ENCODE measurements at regions not wholly inside any gene's neighbourhood (a gene's known extent, or its start where the extent isn't known, plus 50 kb on each side); places are given as distances from the start of the nearest gene placed in this dataset.
A peak's percentile ranks its signal among the peaks of the same experiment; 100 is the strongest.

- TF ChIP-seq GATA2 (IDR thresholded peaks at IDR 0.05; ENCODE audit: low read depth, low read length), result no peak
Measured at GRCh38 chr21:25387665-25388064, 219.6 kb downstream of the MRPL39 start.

DNA sequence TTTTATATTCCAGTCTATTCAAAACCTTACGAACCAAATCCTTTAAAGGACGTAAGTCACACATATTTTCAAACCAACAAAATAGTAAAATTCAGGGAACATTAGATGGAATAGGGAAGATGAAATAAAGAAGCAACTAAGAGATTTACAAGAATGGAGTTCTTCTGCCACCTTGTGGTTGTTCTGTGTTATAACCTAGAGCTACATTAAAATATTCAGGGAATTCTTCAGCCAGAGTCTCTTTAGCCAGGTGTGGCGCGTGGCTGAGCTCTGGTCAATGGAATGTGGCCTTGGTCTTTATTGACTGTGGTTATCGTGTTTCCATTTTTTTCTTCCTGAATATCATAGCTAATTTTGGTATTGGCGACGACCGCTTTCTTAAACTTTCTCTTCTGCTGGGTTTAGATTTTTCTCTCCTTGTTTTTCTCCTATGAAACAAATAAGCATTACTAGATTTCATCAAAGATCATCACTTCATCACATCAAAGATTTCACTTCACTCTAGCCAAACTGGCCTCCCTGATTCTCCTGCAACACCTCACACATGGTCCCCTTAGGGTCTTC, 221.3 kb downstream of the MRPL39 start:
- no peak for TF ChIP-seq GATA3 (IDR thresholded peaks at IDR 0.05; ENCODE audit: low read depth, low read length)
- TF ChIP-seq GATA2 (IDR thresholded peaks at IDR 0.05; ENCODE audit: low read depth, low read length), result no peak

- TF ChIP-seq GATA3 (IDR thresholded peaks at IDR 0.05; ENCODE audit: low read depth, low read length) (no peak), GATA2 (IDR thresholded peaks at IDR 0.05; ENCODE audit: low read depth, low read length) (no peak)
Measured at GRCh38 chr21:25385341-25385740, 221.9 kb downstream of the MRPL39 start.

DNA sequence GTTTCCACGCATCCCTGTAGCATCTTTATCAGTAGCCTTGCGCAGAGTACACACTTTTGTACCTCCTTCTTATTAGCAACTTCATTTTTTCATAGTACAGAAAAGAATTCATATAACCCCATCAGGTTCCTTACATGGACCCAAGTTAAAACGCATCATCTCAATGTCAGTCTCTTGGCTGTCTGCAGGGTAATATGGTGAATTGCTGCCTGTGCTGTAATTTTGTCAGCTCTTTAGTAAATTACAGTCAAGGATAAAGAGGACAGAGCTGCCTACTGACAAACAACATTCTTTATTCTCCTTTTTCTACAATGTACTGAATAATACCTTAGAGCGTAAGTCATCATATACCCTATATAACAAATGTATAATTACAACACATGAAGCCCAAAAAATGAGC, 222.5 kb downstream of the MRPL39 start:
- TF ChIP-seq GATA3 (IDR thresholded peaks at IDR 0.05; ENCODE audit: low read depth, low read length) (no peak), GATA2 (IDR thresholded peaks at IDR 0.05; ENCODE audit: low read depth, low read length) (no peak)

- TF ChIP-seq GATA2 (IDR thresholded peaks at IDR 0.05; ENCODE audit: low read depth, low read length), result no peak
- no peak for TF ChIP-seq GATA3 (IDR thresholded peaks at IDR 0.05; ENCODE audit: low read depth, low read length)
Measured at GRCh38 chr21:25383545-25383944, 223.7 kb downstream of the MRPL39 start.

DNA sequence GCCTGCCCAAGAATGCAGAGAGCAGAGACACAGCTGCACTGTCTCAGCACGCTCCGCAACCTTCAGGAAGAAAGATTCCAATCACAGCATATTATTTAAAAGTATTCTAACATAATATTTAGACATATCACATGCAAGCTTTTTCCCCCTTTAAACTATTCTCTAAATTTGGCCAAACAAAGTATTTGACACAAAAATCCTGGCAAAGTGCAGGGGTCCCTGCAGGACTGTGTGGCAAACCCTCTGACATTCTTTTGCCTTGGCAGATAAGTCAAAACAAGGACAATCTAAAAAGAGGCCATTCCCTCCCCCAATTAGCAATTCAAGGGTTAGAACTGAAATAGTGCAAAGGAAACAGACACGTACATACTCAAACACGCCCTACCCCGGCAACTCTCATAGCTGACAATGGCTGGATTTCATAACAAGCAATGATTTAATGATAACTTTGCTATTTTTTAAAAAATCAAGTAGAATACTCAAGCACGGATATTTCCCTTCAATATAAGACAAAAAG, 225.3 kb downstream of the MRPL39 start:
- TF ChIP-seq GATA3 (IDR thresholded peaks at IDR 0.05; ENCODE audit: low read depth, low read length) (no peak), GATA2 (IDR thresholded peaks at IDR 0.05; ENCODE audit: low read depth, low read length) (no peak)

GRCh38 chr21:25375675-25376074, 231.6 kb downstream of the MRPL39 start:
- TF ChIP-seq GATA2 (IDR thresholded peaks at IDR 0.05; ENCODE audit: low read depth, low read length) (no peak), GATA3 (IDR thresholded peaks at IDR 0.05; ENCODE audit: low read depth, low read length) (no peak)

DNA sequence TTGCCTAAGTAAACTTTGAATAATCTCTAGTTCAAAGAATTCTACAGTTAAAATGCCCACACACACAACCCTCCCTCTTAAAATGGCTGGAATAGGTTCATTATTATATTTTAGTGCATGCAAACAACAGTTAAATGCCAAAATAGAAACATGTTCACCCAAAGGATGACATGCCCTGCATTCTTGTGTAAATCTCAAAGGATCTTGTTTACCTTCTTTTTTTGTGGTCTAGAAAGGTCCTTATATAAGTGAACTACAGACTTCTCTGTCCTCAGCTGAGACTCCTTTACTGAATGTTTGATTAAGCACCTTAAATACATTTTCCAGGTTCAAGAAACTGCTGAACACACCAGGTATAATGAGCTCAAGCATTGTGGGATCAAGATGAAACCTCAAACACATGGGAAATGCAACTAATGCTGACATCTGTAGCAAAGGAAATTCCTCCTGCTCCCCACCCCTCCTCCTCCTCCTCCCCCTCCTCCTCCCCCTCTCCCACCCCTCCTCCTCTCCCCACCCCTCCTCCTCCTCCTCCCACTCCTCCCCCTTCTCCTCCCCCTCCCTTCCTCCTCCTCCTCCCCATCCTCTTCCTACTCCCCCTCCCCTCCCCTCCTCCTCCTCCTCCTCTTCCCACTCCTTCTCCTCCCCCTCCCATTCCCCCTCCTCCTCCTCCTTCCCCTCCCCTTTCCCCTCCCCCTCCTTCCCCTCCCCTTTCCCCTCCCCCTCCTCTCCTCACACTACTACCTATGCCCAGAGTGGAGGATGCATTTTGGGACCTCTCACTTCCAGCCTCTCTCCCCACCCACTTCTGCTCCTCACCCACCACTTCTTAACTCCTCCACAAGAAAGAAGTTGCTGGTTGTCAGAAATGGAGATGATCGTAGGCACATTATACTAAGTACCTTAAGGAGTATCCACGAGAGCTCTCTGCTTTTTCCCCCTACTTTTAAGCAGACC, 233.9 kb downstream of the MRPL39 start:
- no peak for TF ChIP-seq GATA3 (IDR thresholded peaks at IDR 0.05; ENCODE audit: low read depth, low read length)
- TF ChIP-seq GATA2 (IDR thresholded peaks at IDR 0.05; ENCODE audit: low read depth, low read length), result no peak

DNA sequence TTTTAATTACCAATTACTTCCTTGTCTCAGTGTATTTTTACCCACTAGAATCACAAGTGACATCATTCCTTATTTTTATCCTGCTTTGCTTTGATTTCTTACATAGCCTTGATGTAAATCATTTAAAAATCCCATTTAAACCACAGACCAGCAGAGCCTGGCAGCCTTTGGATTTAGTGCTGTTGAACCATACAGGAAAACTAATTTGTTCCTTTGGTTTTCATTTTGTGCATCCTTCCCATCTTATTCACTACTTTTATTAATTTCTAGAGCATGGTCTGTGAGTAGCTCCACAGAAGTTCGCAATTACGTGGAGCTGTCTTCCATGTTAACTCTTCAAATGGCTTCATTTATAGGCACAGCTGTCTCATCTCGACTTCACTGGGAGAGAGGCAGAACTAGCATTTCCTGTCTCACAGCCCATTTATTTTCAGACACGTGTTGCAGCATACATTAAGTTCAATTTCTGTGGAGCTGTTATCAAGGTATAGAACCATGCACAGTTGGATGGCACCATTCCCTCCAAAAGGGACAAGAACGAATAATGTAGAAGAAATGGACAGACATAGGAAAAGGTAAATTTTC, 235.3 kb downstream of the MRPL39 start:
- TF ChIP-seq GATA3 (IDR thresholded peaks at IDR 0.05; ENCODE audit: low read depth, low read length) (no peak), GATA2 (IDR thresholded peaks at IDR 0.05; ENCODE audit: low read depth, low read length) (no peak)

DNA sequence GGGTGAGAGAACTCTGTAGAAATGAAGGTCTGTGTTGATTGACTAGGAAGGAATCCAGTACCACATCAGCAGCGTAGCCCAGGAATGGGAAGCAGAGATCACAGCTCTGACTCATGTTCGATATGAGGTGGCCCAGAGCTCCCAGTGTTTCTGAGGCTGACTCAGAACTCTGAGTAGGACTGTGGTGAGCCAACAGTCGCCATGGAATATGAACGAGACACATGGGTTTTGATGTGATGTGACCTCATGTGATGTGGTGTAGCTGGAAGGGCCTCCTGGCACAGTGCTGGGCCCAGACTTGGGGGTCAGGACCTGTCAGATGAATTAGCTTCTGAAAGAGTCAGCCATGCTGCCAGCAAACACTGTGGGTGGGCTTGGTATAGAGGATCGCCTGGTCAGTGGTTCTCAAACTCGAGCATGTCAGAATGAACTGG, 237.0 kb downstream of the MRPL39 start:
- TF ChIP-seq GATA2 (IDR thresholded peaks at IDR 0.05; ENCODE audit: low read depth, low read length), result no peak
- no peak for TF ChIP-seq GATA3 (IDR thresholded peaks at IDR 0.05; ENCODE audit: low read depth, low read length)

GRCh38 chr21:25369524-25370300, 237.6 kb downstream of the MRPL39 start:
- TF ChIP-seq GATA3 (IDR thresholded peaks at IDR 0.05; ENCODE audit: low read depth, low read length), result no peak
- no peak for TF ChIP-seq GATA2 (IDR thresholded peaks at IDR 0.05; ENCODE audit: low read depth, low read length)

DNA sequence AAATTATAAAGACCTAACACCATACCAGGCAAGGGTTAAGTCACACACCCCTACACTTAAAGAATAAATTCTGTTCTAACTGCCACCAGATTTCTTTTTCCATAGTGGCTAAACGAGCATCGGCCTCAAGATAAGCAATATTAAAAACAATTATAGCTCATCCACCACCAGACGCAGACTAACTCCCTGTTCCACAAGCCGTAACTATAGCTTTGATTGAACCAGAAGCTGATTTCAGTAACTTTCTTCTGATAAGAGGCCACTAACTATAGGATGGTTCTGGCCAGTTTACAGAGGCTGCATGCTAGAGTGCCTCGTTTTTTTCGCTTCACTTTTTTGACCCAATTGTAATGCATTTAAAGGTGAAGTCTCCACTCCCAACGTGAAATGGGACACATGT, 238.8 kb downstream of the MRPL39 start:
- TF ChIP-seq GATA3 (IDR thresholded peaks at IDR 0.05; ENCODE audit: low read depth, low read length), result no peak
- TF ChIP-seq GATA2 (IDR thresholded peaks at IDR 0.05; ENCODE audit: low read depth, low read length), result peak; percentile 42; the same call in 1 of the 2 replicates

DNA sequence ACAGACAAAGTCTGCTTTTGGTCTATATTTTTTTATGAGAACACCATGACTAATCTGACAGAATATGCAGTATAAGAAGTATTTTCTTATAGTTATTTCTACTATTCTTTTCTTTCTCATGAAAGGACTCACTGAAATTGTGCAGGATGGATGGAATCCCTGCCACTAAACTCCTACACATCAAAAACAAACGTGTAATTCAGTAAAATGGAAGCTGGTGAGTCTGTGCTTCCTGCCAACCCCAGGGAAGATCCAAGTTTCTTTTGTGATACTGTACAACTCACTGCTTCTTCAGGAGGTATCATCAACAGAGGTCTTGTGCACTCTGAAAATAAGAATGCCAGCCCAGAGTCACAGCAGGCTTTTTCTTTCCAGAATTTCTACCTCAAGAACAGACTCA, 241.2 kb downstream of the MRPL39 start:
- TF ChIP-seq GATA3 (IDR thresholded peaks at IDR 0.05; ENCODE audit: low read depth, low read length) (no peak), GATA2 (IDR thresholded peaks at IDR 0.05; ENCODE audit: low read depth, low read length) (no peak)
